ENCODE measurements at regions not wholly inside any gene's neighbourhood (a gene's known extent, or its start where the extent isn't known, plus 50 kb on each side); places are given as distances from the start of the nearest gene placed in this dataset.

DNA sequence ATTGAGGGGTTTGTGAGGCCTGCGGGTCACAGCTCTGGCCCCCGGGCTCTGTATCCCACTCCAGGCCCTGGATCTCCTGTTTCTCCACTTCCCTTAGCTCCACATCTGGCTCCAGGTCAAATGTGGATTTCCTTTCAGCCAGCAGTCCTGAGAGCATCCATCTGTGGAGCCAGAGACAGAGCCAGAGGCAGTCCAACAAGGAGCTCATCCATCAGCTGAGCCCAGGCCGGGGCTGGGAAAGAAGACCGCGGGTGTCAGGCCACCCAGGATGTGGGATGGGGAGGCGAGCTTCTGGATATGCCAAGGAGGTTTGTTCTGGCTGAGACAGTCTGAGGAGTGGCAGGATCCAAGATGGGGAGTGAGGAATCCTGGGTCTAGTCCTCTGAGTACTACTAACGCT, 91.7 kb downstream of the EFNB1 start:
- intact Hi-C loops (cut with micrococcal nuclease), result no loop called here
- no peak for DNase-seq

DNA sequence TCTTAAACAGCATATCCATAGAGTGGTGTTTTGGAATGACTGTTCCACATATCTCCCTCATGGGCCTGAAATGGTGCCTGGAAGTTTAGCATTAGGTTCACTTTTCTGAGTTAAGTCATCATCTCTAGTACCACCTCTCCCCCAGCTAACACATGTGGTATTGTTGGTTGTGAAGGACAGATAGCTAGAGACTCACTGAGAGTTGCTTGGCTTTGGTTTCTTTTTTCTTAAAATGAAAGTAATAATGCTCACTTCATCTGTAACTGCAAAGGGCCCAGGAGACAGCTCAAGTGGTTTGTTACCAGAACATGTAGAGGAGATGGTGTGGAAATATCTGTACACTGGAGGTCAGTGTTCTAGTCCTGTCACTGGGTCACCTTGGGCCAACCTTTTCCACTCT, 90.9 kb downstream of the EFNB1 start:
- ChIA-PET POLR2A (no interaction called here), CTCF (no interaction called here)
- no peak for DNase-seq
- H3K27me3 Mint-ChIP-seq, result no peaks in the 10 kb centered on the region
- TF ChIP-seq, protein P1, sequence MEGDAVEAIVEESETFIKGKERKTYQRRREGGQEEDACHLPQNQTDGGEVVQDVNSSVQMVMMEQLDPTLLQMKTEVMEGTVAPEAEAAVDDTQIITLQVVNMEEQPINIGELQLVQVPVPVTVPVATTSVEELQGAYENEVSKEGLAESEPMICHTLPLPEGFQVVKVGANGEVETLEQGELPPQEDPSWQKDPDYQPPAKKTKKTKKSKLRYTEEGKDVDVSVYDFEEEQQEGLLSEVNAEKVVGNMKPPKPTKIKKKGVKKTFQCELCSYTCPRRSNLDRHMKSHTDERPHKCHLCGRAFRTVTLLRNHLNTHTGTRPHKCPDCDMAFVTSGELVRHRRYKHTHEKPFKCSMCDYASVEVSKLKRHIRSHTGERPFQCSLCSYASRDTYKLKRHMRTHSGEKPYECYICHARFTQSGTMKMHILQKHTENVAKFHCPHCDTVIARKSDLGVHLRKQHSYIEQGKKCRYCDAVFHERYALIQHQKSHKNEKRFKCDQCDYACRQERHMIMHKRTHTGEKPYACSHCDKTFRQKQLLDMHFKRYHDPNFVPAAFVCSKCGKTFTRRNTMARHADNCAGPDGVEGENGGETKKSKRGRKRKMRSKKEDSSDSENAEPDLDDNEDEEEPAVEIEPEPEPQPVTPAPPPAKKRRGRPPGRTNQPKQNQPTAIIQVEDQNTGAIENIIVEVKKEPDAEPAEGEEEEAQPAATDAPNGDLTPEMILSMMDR (IDR thresholded peaks at IDR 0.05), result no peak
- H3K36me3 Mint-ChIP-seq (ENCODE audit: low read depth), result no peaks in the 10 kb centered on the region
- no peaks in the 10 kb centered on the region for H3K9me3 Mint-ChIP-seq
- H3K27ac Mint-ChIP-seq, result no peak overlapping the region
- no peak overlapping the region for H3K4me3 Mint-ChIP-seq
- no peak for ATAC-seq
- intact Hi-C loops (cut with micrococcal nuclease), result no loop called here
- no peaks in the 10 kb centered on the region for H3K4me1 Mint-ChIP-seq (ENCODE audit: low read depth)

More for the DNA sequence above, 91.7 kb downstream of the EFNB1 start:
- TF ChIP-seq, protein P1 (IDR thresholded peaks at IDR 0.05), result no peak
- Mint-ChIP-seq H3K36me3 (ENCODE audit: low read depth) (no peaks in the 10 kb centered on the region), H3K27ac (no peak overlapping the region), H3K4me3 (no peak overlapping the region), H3K27me3 (no peaks in the 10 kb centered on the region), H3K9me3 (no peaks in the 10 kb centered on the region), H3K4me1 (ENCODE audit: low read depth) (no peaks in the 10 kb centered on the region)
- ATAC-seq, result no peak
- ChIA-PET POLR2A (no interaction called here), CTCF (no interaction called here)

DNA sequence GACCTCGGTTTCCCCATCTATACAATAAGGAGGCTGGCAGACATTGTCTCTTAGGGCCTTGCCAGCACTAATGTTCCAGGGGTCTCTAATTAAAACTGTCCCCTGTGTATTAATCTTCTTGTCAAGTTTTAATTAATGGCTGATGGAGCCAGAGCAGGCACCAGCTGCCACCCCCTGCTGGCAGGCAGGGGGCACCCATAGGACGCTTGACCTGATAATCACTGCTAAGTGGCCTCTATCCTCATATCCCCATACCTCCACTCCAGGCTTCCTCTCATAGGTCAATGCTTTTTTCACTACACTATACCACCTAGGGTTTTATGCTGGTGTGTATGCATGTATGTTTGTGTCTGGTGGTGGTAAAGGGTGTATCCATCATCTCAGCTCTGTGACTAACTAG, 89.4 kb downstream of the EFNB1 start:
- TF ChIP-seq, protein P1 (IDR thresholded peaks at IDR 0.05), result no peak
- Mint-ChIP-seq H3K27me3 (no peaks in the 10 kb centered on the region), H3K27ac (no peak overlapping the region), H3K4me1 (ENCODE audit: low read depth) (no peaks in the 10 kb centered on the region), H3K4me3 (no peak overlapping the region), H3K36me3 (ENCODE audit: low read depth) (no peaks in the 10 kb centered on the region), H3K9me3 (no peaks in the 10 kb centered on the region)
- ChIA-PET POLR2A (no interaction called here), CTCF (no interaction called here)
- intact Hi-C loops (cut with micrococcal nuclease), result no loop called here
- DNase-seq (no peak), ATAC-seq (no peak)

DNA sequence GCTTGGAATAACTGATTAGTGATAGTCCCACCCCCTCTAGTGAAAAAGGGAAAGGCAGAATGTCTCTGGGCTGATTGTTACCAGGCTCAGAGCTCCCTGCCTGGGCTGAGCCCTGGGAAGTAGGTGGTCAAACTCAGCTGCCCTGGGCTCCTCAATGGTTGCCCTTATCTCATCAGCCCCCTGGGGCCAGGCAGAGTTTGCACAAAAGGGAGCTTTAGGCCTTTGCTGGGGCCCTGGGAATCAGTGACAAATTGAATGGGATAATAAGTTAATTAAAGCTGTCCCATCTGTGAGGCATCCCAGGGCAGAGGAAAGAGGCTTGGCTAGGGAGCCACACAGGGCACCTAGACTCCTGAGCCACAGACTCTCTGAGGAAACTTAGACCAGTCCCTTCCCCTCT, 89.0 kb downstream of the EFNB1 start:
- Mint-ChIP-seq H3K27me3 (no peaks in the 10 kb centered on the region), H3K4me1 (ENCODE audit: low read depth) (no peaks in the 10 kb centered on the region), H3K9me3 (no peaks in the 10 kb centered on the region), H3K36me3 (ENCODE audit: low read depth) (no peaks in the 10 kb centered on the region), H3K4me3 (no peak overlapping the region), H3K27ac (no peak overlapping the region)
- intact Hi-C loops (cut with micrococcal nuclease), result no loop called here
- no peak for DNase-seq
- ChIA-PET CTCF (no interaction called here), POLR2A (no interaction called here)
- TF ChIP-seq, protein P1 (IDR thresholded peaks at IDR 0.05), result no peak
- ATAC-seq, result no peak

DNA sequence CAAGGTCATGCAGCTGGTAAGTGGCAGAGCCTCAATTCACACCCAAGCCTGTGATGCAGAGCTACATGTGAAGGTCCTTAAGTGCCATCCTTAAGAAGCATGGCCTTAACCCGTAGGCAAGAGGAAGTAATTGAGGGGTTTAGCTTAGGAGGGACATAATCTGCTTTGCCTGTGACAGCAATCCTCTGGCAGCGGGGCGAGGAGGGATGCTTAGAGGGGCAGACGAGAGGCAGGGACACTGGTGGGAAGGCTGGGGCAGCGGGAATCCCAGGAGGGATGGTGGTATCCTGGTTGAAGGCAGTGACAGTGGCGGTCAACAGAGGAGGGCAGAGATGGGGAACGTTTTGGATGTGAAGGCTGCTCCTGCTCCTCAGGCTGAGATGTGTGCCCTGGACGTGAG, 88.1 kb downstream of the EFNB1 start:
- ChIA-PET POLR2A (no interaction called here), CTCF (no interaction called here)
- no peaks in the 10 kb centered on the region for H3K36me3 Mint-ChIP-seq (ENCODE audit: low read depth)
- DNase-seq (no peak), ATAC-seq (no peak)
- intact Hi-C loops (cut with micrococcal nuclease), result no loop called here
- TF ChIP-seq, protein P1 (IDR thresholded peaks at IDR 0.05), result no peak
- H3K4me3 Mint-ChIP-seq, result no peak overlapping the region
- H3K27me3 Mint-ChIP-seq, result no peaks in the 10 kb centered on the region
- no peak overlapping the region for H3K27ac Mint-ChIP-seq
- H3K4me1 Mint-ChIP-seq (ENCODE audit: low read depth), result no peaks in the 10 kb centered on the region
- no peaks in the 10 kb centered on the region for H3K9me3 Mint-ChIP-seq

Data from activated CD8-positive, alpha-beta T cell treated with anti-CD3 and anti-CD28 coated beads for 36 hours (primary cell).